ENCODE measurements at regions not wholly inside any gene's neighbourhood (a gene's known extent, or its start where the extent isn't known, plus 50 kb on each side); places are given as distances from the start of the nearest gene placed in this dataset.

DNA sequence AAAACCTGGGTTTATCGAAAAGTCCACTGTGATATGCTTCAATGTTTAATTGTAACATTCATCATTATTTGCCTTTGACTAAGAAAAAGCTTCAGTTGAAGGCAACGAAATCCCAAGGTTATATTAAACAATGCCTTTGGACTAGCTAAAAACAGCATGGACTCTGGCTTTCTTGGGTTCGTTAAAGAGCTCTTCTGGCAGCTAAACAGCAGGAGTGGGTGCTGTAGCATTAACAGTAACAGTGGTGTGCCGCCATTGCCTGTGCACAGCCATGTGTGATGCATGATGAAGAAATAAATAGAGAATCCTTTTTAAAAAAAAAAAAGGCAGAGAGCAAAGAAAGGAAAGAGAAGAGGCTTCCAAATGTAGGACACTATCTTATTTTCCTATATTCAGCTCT, 406.6 kb upstream of the FAT3 start:
- H3K9me3 ChIP-seq (ENCODE audit: control insufficient read depth, insufficient read depth, low read depth, low read length): no peaks in the 10 kb centered on the region
- no peak overlapping the region for H3K4me3 ChIP-seq (ENCODE audit: low read depth in 2 of 2, low read length in 2 of 2)
- ChIA-PET CTCF (no interaction called here), POLR2A (interaction anchor here (0.7 kb wide), 1 partner anchor 137 kb away, joined by 6 read pairs; no protein-coding TSS in a partner anchor)
- intact Hi-C loops (cut with micrococcal nuclease; ENCODE audit: unreplicated experiment) (no loop called here), in situ Hi-C loops (cut with HindIII; ENCODE audit: low pct_unique_long_range_greater_than_20kb, low sequenced_read_pairs) (no loop called here)
- H3K36me3 ChIP-seq (ENCODE audit: control insufficient read depth, insufficient read depth, low read length): no peaks in the 10 kb centered on the region
- BruUV-seq (replicated peaks): no TSS peak
- no peak overlapping the region for H3K27ac ChIP-seq (ENCODE audit: low read length)
- TF ChIP-seq SIN3A (IDR thresholded peaks at IDR 0.05; ENCODE audit: borderline replicate concordance, insufficient read depth, low read depth, low read length) (no peak), POLR2AphosphoS5 (IDR thresholded peaks at IDR 0.05; ENCODE audit: low read depth, low read length) (no peak), TCF7L2 (IDR thresholded peaks at IDR 0.05; ENCODE audit: low read depth, low read length) (no peak)
- TF ChIP-seq, protein P1, sequence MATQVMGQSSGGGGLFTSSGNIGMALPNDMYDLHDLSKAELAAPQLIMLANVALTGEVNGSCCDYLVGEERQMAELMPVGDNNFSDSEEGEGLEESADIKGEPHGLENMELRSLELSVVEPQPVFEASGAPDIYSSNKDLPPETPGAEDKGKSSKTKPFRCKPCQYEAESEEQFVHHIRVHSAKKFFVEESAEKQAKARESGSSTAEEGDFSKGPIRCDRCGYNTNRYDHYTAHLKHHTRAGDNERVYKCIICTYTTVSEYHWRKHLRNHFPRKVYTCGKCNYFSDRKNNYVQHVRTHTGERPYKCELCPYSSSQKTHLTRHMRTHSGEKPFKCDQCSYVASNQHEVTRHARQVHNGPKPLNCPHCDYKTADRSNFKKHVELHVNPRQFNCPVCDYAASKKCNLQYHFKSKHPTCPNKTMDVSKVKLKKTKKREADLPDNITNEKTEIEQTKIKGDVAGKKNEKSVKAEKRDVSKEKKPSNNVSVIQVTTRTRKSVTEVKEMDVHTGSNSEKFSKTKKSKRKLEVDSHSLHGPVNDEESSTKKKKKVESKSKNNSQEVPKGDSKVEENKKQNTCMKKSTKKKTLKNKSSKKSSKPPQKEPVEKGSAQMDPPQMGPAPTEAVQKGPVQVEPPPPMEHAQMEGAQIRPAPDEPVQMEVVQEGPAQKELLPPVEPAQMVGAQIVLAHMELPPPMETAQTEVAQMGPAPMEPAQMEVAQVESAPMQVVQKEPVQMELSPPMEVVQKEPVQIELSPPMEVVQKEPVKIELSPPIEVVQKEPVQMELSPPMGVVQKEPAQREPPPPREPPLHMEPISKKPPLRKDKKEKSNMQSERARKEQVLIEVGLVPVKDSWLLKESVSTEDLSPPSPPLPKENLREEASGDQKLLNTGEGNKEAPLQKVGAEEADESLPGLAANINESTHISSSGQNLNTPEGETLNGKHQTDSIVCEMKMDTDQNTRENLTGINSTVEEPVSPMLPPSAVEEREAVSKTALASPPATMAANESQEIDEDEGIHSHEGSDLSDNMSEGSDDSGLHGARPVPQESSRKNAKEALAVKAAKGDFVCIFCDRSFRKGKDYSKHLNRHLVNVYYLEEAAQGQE (IDR thresholded peaks at IDR 0.05; ENCODE audit: insufficient read depth in 1 of 2, low read depth in 2 of 2, low read length in 1 of 2): no peak
- TF ChIP-seq, protein P2, sequence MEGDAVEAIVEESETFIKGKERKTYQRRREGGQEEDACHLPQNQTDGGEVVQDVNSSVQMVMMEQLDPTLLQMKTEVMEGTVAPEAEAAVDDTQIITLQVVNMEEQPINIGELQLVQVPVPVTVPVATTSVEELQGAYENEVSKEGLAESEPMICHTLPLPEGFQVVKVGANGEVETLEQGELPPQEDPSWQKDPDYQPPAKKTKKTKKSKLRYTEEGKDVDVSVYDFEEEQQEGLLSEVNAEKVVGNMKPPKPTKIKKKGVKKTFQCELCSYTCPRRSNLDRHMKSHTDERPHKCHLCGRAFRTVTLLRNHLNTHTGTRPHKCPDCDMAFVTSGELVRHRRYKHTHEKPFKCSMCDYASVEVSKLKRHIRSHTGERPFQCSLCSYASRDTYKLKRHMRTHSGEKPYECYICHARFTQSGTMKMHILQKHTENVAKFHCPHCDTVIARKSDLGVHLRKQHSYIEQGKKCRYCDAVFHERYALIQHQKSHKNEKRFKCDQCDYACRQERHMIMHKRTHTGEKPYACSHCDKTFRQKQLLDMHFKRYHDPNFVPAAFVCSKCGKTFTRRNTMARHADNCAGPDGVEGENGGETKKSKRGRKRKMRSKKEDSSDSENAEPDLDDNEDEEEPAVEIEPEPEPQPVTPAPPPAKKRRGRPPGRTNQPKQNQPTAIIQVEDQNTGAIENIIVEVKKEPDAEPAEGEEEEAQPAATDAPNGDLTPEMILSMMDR (IDR thresholded peaks at IDR 0.05): no peak
- DNase-seq (ENCODE audit: low read depth, low spot score) (no peak), ATAC-seq (no peak)
- H3K27me3 ChIP-seq (ENCODE audit: control insufficient read depth, insufficient read depth, low read length): no peaks in the 10 kb centered on the region
- no peaks in the 10 kb centered on the region for H3K4me1 ChIP-seq (ENCODE audit: control insufficient read depth, insufficient read depth, low read length)

DNA sequence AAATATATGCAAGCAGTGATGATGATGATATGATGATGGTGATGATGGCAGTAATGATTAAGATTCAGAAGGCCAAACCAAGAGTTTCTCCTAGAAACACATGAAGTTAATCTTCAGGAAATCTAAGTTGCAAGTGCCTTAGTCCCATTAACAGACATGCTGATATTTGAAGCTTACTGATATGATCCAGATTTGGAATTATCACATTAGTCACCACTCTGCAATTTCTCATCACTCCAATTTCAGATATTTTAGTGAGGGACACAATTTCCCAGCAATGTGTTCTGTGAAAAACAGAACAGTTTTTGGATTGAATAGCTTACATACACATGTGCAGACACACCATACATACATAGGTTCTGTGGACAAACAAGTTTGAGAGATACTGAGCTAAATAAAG, 411.4 kb upstream of the FAT3 start:
- in situ Hi-C loops (cut with HindIII; ENCODE audit: low pct_unique_long_range_greater_than_20kb, low sequenced_read_pairs) (no loop called here), intact Hi-C loops (cut with micrococcal nuclease; ENCODE audit: unreplicated experiment) (no loop called here)
- no peak overlapping the region for H3K4me3 ChIP-seq (ENCODE audit: low read depth in 2 of 2, low read length in 2 of 2)
- ChIA-PET CTCF (no interaction called here), POLR2A (no interaction called here)
- no peaks in the 10 kb centered on the region for H3K27me3 ChIP-seq (ENCODE audit: control insufficient read depth, insufficient read depth, low read length)
- H3K4me1 ChIP-seq (ENCODE audit: control insufficient read depth, insufficient read depth, low read length): no peaks in the 10 kb centered on the region
- no TSS peak for BruUV-seq (replicated peaks)
- no peak for DNase-seq (ENCODE audit: low read depth, low spot score)
- no peaks in the 10 kb centered on the region for H3K9me3 ChIP-seq (ENCODE audit: control insufficient read depth, insufficient read depth, low read depth, low read length)
- no peaks in the 10 kb centered on the region for H3K36me3 ChIP-seq (ENCODE audit: control insufficient read depth, insufficient read depth, low read length)
- H3K27ac ChIP-seq (ENCODE audit: low read length): no peak overlapping the region
- no peak for ATAC-seq
- TF ChIP-seq SIN3A (IDR thresholded peaks at IDR 0.05; ENCODE audit: borderline replicate concordance, insufficient read depth, low read depth, low read length) (no peak), TCF7L2 (IDR thresholded peaks at IDR 0.05; ENCODE audit: low read depth, low read length) (no peak), POLR2AphosphoS5 (IDR thresholded peaks at IDR 0.05; ENCODE audit: low read depth, low read length) (no peak)
- TF ChIP-seq, protein P2 (IDR thresholded peaks at IDR 0.05): no peak
- TF ChIP-seq, protein P1 (IDR thresholded peaks at IDR 0.05; ENCODE audit: insufficient read depth in 1 of 2, low read depth in 2 of 2, low read length in 1 of 2): no peak
